Sigmoid colon (tissue), 6 donors: ENCODE measurements at regions not wholly inside any gene's neighbourhood (a gene's known extent, or its start where the extent isn't known, plus 50 kb on each side); places are given as distances from the start of the nearest gene placed in this dataset.

Experiments
- DNase-seq: peaks from one replicate; pipeline ENCODE4 v3.0.0-alpha.2; 2019
- H3K27ac ChIP-seq, 4 donors: fragments of 200-600 bp; sonication (generic); one replicate each; pipeline ENCODE4 v1.5.1; 2016 to 2019; ENCODE audit warnings: mild to moderate bottlenecking in 1 of 4
- H3K27me3 ChIP-seq, 3 donors: fragments of 200-600 bp; sonication (generic); one replicate each; pipeline ENCODE4 v1.5.1; 2019; ENCODE audit warnings: mild to moderate bottlenecking in 1 of 3
- H3K36me3 ChIP-seq, 4 donors: fragments of 200-600 bp; sonication (generic); one replicate each; pipeline ENCODE4 v1.5.1; 2016 to 2019
- H3K4me1 ChIP-seq, 4 donors: fragments of 200-600 bp; sonication (generic); one replicate each; pipeline ENCODE4 v1.5.1; 2017 to 2019
- H3K4me3 ChIP-seq, 4 donors: fragments of 200-600 bp; sonication (generic); one replicate each; pipeline ENCODE4 v1.5.1; 2017 to 2019; ENCODE audit warnings: mild to moderate bottlenecking in 2 of 4, moderate library complexity in 1 of 4
- H3K9me3 ChIP-seq, 4 donors: fragments of 200-600 bp in 3 of 4; sonication (generic) in 3 of 4; one replicate each; pipeline versions ENCODE4 v1.5.1 to v1.6.1; 2013 to 2019
- EP300 ChIP-seq, 4 donors: sonication (generic); formaldehyde crosslinking; IDR thresholded peaks; one replicate each; pipeline ENCODE4 v1.6.1; 2017; ENCODE audit warnings: antibody characterized with exemption in 4 of 4
- POLR2A ChIP-seq, 2 donors: fragments of 450-650 bp; IDR thresholded peaks; one replicate each; pipeline ENCODE4 v1.6.1; 2016; ENCODE audit warnings: antibody characterized with exemption in 2 of 2, mild to moderate bottlenecking in 2 of 2, moderate library complexity in 2 of 2
- POLR2AphosphoS5 ChIP-seq, 4 donors: sonication (generic); formaldehyde crosslinking; IDR thresholded peaks; one replicate each; pipeline ENCODE4 v1.6.1; 2017; ENCODE audit warnings: antibody characterized with exemption in 4 of 4
- WGBS, 2 donors: extraction: QIAGEN DNeasy Blood & Tissue Kit; methylation state at CpG; one replicate each; pipeline ENCODE4 v1.1.7; 2013; 5-methylcytosine and 5-hydroxymethylcytosine counted together
- intact Hi-C: fragments of 100-400 bp; cut with DNase I; formaldehyde crosslinking; loops from one replicate; pipeline ENCODE4 v1.15.1; 2023
- TF ChIP-seq, protein P1 (sequence below), 4 experiments: fragments of 450-650 bp in 3 of 4; fragments of 200-600 bp in 1 of 4; IDR thresholded peaks; one replicate each; pipeline ENCODE4 v1.5.1; 2016 to 2019; ENCODE audit warnings: antibody characterized with exemption in 4 of 4, mild to moderate bottlenecking in 3 of 4, moderate library complexity in 2 of 4
- donor health status: healthy with polysubstance abuse.
- donor health status: healthy.

DNA sequence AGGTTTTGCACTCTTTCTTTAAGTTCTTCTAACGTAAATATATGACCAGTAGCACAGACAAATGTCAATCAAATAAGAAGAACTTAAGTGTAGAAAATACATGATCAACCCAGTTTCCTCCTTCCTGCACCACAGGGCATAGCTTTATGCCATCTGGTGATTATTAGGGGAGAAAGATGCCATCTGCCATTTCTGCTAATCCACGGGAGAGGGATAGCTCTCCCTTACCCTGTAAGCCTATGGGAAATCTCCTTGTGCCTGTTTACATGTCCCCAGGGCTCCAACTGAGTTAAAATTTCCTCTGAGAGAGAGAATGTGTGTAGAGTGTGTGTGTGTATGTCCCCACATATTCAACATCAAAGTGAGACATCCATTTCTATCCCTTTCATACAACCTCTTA lies 135.9 kb downstream of the RSL24D1 start:
- no peak for DNase-seq
- H3K4me1 ChIP-seq: no peaks in the 10 kb centered on the region
- intact Hi-C loops: no loop called here
- no peak overlapping the region for H3K4me3 ChIP-seq
- WGBS, 2 donors: 84 to 85% methylated on average over 2 of the region's 2 CpGs
- no peaks in the 10 kb centered on the region for H3K27me3 ChIP-seq
- TF ChIP-seq EP300 (IDR thresholded peaks at IDR 0.05) (no peak), POLR2A (IDR thresholded peaks at IDR 0.05) (no peak), POLR2AphosphoS5 (IDR thresholded peaks at IDR 0.05) (no peak)
- TF ChIP-seq, protein P1, sequence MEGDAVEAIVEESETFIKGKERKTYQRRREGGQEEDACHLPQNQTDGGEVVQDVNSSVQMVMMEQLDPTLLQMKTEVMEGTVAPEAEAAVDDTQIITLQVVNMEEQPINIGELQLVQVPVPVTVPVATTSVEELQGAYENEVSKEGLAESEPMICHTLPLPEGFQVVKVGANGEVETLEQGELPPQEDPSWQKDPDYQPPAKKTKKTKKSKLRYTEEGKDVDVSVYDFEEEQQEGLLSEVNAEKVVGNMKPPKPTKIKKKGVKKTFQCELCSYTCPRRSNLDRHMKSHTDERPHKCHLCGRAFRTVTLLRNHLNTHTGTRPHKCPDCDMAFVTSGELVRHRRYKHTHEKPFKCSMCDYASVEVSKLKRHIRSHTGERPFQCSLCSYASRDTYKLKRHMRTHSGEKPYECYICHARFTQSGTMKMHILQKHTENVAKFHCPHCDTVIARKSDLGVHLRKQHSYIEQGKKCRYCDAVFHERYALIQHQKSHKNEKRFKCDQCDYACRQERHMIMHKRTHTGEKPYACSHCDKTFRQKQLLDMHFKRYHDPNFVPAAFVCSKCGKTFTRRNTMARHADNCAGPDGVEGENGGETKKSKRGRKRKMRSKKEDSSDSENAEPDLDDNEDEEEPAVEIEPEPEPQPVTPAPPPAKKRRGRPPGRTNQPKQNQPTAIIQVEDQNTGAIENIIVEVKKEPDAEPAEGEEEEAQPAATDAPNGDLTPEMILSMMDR (IDR thresholded peaks at IDR 0.05): no peak
- no peaks in the 10 kb centered on the region for H3K36me3 ChIP-seq
- no peaks in the 10 kb centered on the region for H3K9me3 ChIP-seq
- no peak overlapping the region for H3K27ac ChIP-seq

DNA sequence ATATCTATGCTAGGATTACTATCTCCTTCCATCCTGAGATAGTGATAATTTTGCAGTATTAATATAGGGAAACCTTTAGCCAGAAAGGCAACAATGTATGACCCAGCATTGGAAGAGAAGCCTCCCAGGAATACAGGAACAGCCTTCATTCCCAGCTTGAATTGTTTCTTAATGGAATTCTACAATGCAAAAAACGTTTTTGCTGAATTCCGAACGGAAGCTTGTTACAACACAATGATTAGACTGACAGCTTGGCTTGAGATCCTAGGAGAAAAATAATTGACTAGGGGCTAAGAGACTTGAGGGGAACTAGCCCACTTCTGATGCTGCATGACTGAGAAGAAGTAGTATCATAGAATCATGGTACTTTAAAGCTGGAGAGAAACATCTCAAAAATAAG lies 140.2 kb downstream of the RSL24D1 start:
- no peaks in the 10 kb centered on the region for H3K4me1 ChIP-seq
- H3K9me3 ChIP-seq: no peaks in the 10 kb centered on the region
- no peak overlapping the region for H3K27ac ChIP-seq
- no peaks in the 10 kb centered on the region for H3K27me3 ChIP-seq
- no peak overlapping the region for H3K4me3 ChIP-seq
- no peak for DNase-seq
- 67 to 78% methylated on average over 3 of the region's 3 CpGs for WGBS, 2 donors
- H3K36me3 ChIP-seq: no peaks in the 10 kb centered on the region
- intact Hi-C loops: no loop called here
- TF ChIP-seq POLR2A (IDR thresholded peaks at IDR 0.05) (no peak), EP300 (IDR thresholded peaks at IDR 0.05) (no peak), POLR2AphosphoS5 (IDR thresholded peaks at IDR 0.05) (no peak)
- TF ChIP-seq, protein P1 (IDR thresholded peaks at IDR 0.05): no peak

DNA sequence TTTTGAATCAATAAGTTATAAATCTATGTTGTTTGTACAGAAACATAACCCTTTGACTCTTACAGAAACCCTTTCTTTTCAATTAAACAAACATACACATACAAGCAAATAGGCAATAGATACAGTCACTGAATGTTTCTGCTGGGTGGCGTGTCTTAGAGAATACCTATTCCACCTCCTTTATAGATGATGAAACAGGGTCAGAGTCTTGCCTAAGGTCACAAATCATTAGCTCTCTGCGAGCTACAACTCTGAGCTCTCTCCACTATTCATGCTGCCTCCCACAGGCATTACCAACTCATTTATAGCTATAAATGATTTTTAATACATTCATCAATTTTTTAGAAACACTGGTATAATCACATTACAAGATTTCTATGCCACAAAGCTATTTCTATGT lies 152.6 kb downstream of the RSL24D1 start:
- no peak overlapping the region for H3K27ac ChIP-seq
- 69 to 80% methylated on average over 2 of the region's 2 CpGs for WGBS, 2 donors
- H3K9me3 ChIP-seq: no peaks in the 10 kb centered on the region
- H3K4me1 ChIP-seq: no peaks in the 10 kb centered on the region
- TF ChIP-seq EP300 (IDR thresholded peaks at IDR 0.05) (no peak), POLR2A (IDR thresholded peaks at IDR 0.05) (no peak), POLR2AphosphoS5 (IDR thresholded peaks at IDR 0.05) (no peak)
- TF ChIP-seq, protein P1 (IDR thresholded peaks at IDR 0.05): no peak
- intact Hi-C loops: no loop called here
- H3K36me3 ChIP-seq: no peaks in the 10 kb centered on the region
- no peak for DNase-seq
- H3K27me3 ChIP-seq: no peaks in the 10 kb centered on the region
- H3K4me3 ChIP-seq: no peak overlapping the region

DNA sequence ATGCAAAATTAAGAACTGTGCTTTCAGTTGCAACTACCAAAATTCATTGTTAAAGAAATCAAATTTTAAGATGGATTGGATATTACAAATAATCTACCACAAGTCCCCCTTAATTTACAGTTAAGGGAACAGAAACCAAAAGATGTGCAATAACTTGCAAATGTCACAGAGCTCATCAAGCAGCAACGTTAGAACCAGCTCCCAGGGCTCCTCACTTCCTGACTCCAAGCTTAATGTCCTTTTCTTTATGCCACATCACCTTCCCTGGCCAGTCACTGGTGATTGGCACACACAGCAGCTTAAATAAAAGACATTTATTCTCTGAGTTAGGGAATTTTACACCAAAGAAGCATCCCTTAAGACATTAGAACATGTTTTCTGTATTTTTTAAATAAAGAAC lies 159.7 kb downstream of the RSL24D1 start:
- Histone ChIP-seq H3K27ac (no peak overlapping the region), H3K4me3 (no peak overlapping the region), H3K36me3 (no peaks in the 10 kb centered on the region), H3K27me3 (no peaks in the 10 kb centered on the region), H3K4me1 (no peaks in the 10 kb centered on the region), H3K9me3 (no peaks in the 10 kb centered on the region)
- TF ChIP-seq EP300 (IDR thresholded peaks at IDR 0.05): no peak
- TF ChIP-seq, protein P1 (IDR thresholded peaks at IDR 0.05): no peak
- TF ChIP-seq POLR2A (IDR thresholded peaks at IDR 0.05): no peak
- TF ChIP-seq POLR2AphosphoS5 (IDR thresholded peaks at IDR 0.05): no peak
- DNase-seq: no peak
- intact Hi-C loops: no loop called here
- 10 to 18% methylated on average over 1 of the region's 1 CpG for WGBS, 2 donors

DNA sequence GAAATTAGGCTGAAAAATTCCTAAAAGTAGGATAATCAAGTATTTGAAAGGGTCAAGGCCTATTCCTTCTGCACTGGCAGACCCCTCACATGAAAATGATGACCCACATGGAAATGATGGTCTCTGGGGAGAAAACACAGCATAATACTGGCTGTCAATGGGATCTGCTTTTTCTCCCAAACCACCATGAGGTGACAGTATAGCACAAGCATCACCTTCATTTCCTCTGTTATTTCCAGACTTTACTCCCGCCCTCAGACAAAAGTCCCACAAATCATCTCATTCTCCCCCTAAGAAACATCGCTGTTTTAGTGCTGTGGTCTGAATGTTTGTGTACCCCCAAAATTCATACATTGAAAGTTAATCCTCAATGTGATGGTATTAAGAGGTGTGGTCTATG lies 161.0 kb downstream of the RSL24D1 start:
- 87 to 90% methylated on average over 2 of the region's 2 CpGs for WGBS, 2 donors
- DNase-seq: no peak
- intact Hi-C loops: no loop called here

More for the DNA sequence above, 161.0 kb downstream of the RSL24D1 start:
- TF ChIP-seq POLR2A (IDR thresholded peaks at IDR 0.05): no peak
- no peak for TF ChIP-seq EP300 (IDR thresholded peaks at IDR 0.05)
- no peak for TF ChIP-seq POLR2AphosphoS5 (IDR thresholded peaks at IDR 0.05)
- TF ChIP-seq, protein P1 (IDR thresholded peaks at IDR 0.05): no peak
- Histone ChIP-seq H3K27me3 (no peaks in the 10 kb centered on the region), H3K36me3 (no peaks in the 10 kb centered on the region), H3K27ac (no peak overlapping the region), H3K9me3 (no peaks in the 10 kb centered on the region), H3K4me3 (no peak overlapping the region), H3K4me1 (no peaks in the 10 kb centered on the region)
